ENCODE measurements at regions not wholly inside any gene's neighbourhood (a gene's known extent, or its start where the extent isn't known, plus 50 kb on each side); places are given as distances from the start of the nearest gene placed in this dataset.

- Histone ChIP-seq H3K27me3 (ENCODE audit: low read length) (no peaks in the 10 kb centered on the region), H3K27ac (ENCODE audit: low read depth, low read length) (no peak overlapping the region), H3K4me3 (ENCODE audit: insufficient read depth, low read length, poor library complexity, severe bottlenecking) (no peak overlapping the region), H4K20me1 (ENCODE audit: low read depth, low read length) (no peaks in the 10 kb centered on the region), H3K36me3 (ENCODE audit: low read length) (no peaks in the 10 kb centered on the region), H3K9me3 (ENCODE audit: insufficient read depth, low read length) (no peaks in the 10 kb centered on the region), H2AFZ (ENCODE audit: low read depth, low read length, severe bottlenecking) (no peak overlapping the region), H3K4me2 (ENCODE audit: low read depth, low read length, poor library complexity, severe bottlenecking) (no peak overlapping the region), H3F3A (ENCODE audit: insufficient read depth) (no peaks in the 10 kb centered on the region), H3K9ac (ENCODE audit: low read length) (no peak overlapping the region), H3K79me2 (ENCODE audit: insufficient read depth, low read length) (no peaks in the 10 kb centered on the region), H3K9me2 (replicated peaks; ENCODE audit: insufficient read depth, low read length) (no peaks in the 10 kb centered on the region)
- TF ChIP-seq EZH2phosphoT487 (conservative IDR thresholded peaks at IDR 0.05; ENCODE audit: low read length) (no peak), CTCF (IDR thresholded peaks at IDR 0.05; ENCODE audit: insufficient read depth, low read length, poor library complexity, severe bottlenecking) (no peak)
Measured at GRCh38 chr20:6613280-6613861, 154.1 kb upstream of the BMP2 start.

- no peaks in the 10 kb centered on the region for H3K79me2 ChIP-seq (ENCODE audit: insufficient read depth, low read length)
- no peak overlapping the region for H3K9ac ChIP-seq (ENCODE audit: low read length)
- no peak overlapping the region for H2AFZ ChIP-seq (ENCODE audit: low read depth, low read length, severe bottlenecking)
- H4K20me1 ChIP-seq (ENCODE audit: low read depth, low read length) = no peaks in the 10 kb centered on the region
- no peak overlapping the region for H3K4me3 ChIP-seq (ENCODE audit: insufficient read depth, low read length, poor library complexity, severe bottlenecking)
- H3K36me3 ChIP-seq (ENCODE audit: low read length) = no peaks in the 10 kb centered on the region
- no peaks in the 10 kb centered on the region for H3K9me2 ChIP-seq (replicated peaks; ENCODE audit: insufficient read depth, low read length)
- H3K27ac ChIP-seq (ENCODE audit: low read depth, low read length) = no peak overlapping the region
- H3K27me3 ChIP-seq (ENCODE audit: low read length) = no peaks in the 10 kb centered on the region
- no peaks in the 10 kb centered on the region for H3K9me3 ChIP-seq (ENCODE audit: insufficient read depth, low read length)
- H3K4me2 ChIP-seq (ENCODE audit: low read depth, low read length, poor library complexity, severe bottlenecking) = no peak overlapping the region
- TF ChIP-seq CTCF (IDR thresholded peaks at IDR 0.05; ENCODE audit: insufficient read depth, low read length, poor library complexity, severe bottlenecking) = no peak
- no peaks in the 10 kb centered on the region for H3F3A ChIP-seq (ENCODE audit: insufficient read depth)
Measured at GRCh38 chr20:6612606-6612923, 154.9 kb upstream of the BMP2 start.

GRCh38 chr20:6611911-6612605 lies 155.4 kb upstream of the BMP2 start:
- H3K9ac ChIP-seq (ENCODE audit: low read length) = no peak overlapping the region
- H3K79me2 ChIP-seq (ENCODE audit: insufficient read depth, low read length) = no peaks in the 10 kb centered on the region
- no peak overlapping the region for H3K4me2 ChIP-seq (ENCODE audit: low read depth, low read length, poor library complexity, severe bottlenecking)
- H3K36me3 ChIP-seq (ENCODE audit: low read length) = no peaks in the 10 kb centered on the region
- TF ChIP-seq CTCF (IDR thresholded peaks at IDR 0.05; ENCODE audit: insufficient read depth, low read length, poor library complexity, severe bottlenecking) = no peak
- TF ChIP-seq EZH2phosphoT487 (conservative IDR thresholded peaks at IDR 0.05; ENCODE audit: low read length) = no peak
- H3F3A ChIP-seq (ENCODE audit: insufficient read depth) = no peaks in the 10 kb centered on the region
- H3K9me3 ChIP-seq (ENCODE audit: insufficient read depth, low read length) = no peaks in the 10 kb centered on the region
- no peak overlapping the region for H3K27ac ChIP-seq (ENCODE audit: low read depth, low read length)
- H2AFZ ChIP-seq (ENCODE audit: low read depth, low read length, severe bottlenecking) = no peak overlapping the region
- H4K20me1 ChIP-seq (ENCODE audit: low read depth, low read length) = no peaks in the 10 kb centered on the region
- H3K4me3 ChIP-seq (ENCODE audit: insufficient read depth, low read length, poor library complexity, severe bottlenecking) = no peak overlapping the region
- H3K27me3 ChIP-seq (ENCODE audit: low read length) = no peaks in the 10 kb centered on the region
- no peaks in the 10 kb centered on the region for H3K9me2 ChIP-seq (replicated peaks; ENCODE audit: insufficient read depth, low read length)

Measured in SU-DHL-6 (cell line).